Stomach (tissue), 8 donors: ENCODE measurements at regions not wholly inside any gene's neighbourhood (a gene's known extent, or its start where the extent isn't known, plus 50 kb on each side); places are given as distances from the start of the nearest gene placed in this dataset.

Source experiments
- DNase-seq, 2 donors: peaks; one replicate each; pipeline versions ENCODE4 v3.0.0 to v3.0.0-alpha.2; 2013 to 2019
- H3K27ac ChIP-seq, 5 donors: fragments of 200-600 bp in 4 of 5; sonication (generic) in 4 of 5; one replicate each; pipeline ENCODE4 v1.5.1; 2013 to 2019; ENCODE audit warnings: mild to moderate bottlenecking in 1 of 5, moderate library complexity in 1 of 5
- H3K27me3 ChIP-seq, 3 donors: fragments of 200-600 bp; sonication (generic); one replicate each; pipeline ENCODE4 v1.5.1; 2017 to 2019; ENCODE audit warnings: mixed run types in 1 of 3
- H3K36me3 ChIP-seq, 4 donors: fragments of 200-600 bp; sonication (generic); 1 replicate in 3 of 4; 2 replicates in 1 of 4; pipeline ENCODE4 v1.5.1; 2016 to 2019
- H3K4me1 ChIP-seq, 4 donors: fragments of 200-600 bp; sonication (generic); one replicate each; pipeline ENCODE4 v1.5.1; 2016 to 2019
- H3K4me3 ChIP-seq, 4 donors: fragments of 200-600 bp; sonication (generic) in 3 of 4; one replicate each; pipeline ENCODE4 v1.5.1; 2016 to 2019; ENCODE audit warnings: mild to moderate bottlenecking in 1 of 4
- H3K9me3 ChIP-seq, 4 donors: fragments of 200-600 bp; sonication (generic); one replicate each; pipeline ENCODE4 v1.5.1; 2016 to 2019
- CTCF ChIP-seq, 7 experiments: fragments of 450-650 bp in 4 of 7; fragments of 200-600 bp in 3 of 7; sonication (generic) in 3 of 7; IDR thresholded peaks; one replicate each; pipeline ENCODE4 v1.5.1; 2016 to 2019; ENCODE audit warnings: antibody characterized with exemption in 7 of 7, control low read depth in 2 of 7, mild to moderate bottlenecking in 1 of 7
- EP300 ChIP-seq: sonication (generic); formaldehyde crosslinking; IDR thresholded peaks from one replicate; pipeline ENCODE4 v1.6.1; 2017; ENCODE audit warnings: antibody characterized with exemption
- POLR2A ChIP-seq, 4 donors: fragments of 450-650 bp; IDR thresholded peaks; one replicate each; pipeline ENCODE4 v1.6.1; 2016; ENCODE audit warnings: antibody characterized with exemption in 4 of 4, control low read depth in 2 of 4, mild to moderate bottlenecking in 1 of 4, moderate library complexity in 1 of 4
- POLR2AphosphoS5 ChIP-seq, 3 donors: sonication (generic); formaldehyde crosslinking; IDR thresholded peaks; one replicate each; pipeline ENCODE4 v1.6.1; 2016; ENCODE audit warnings: antibody characterized with exemption in 3 of 3
- WGBS, 5 donors: extraction: QIAGEN DNeasy Blood & Tissue Kit in 3 of 5; methylation state at CpG; one replicate each; pipeline versions ENCODE4 v1.1.5 to v1.1.7; 2013 to 2018; 5-methylcytosine and 5-hydroxymethylcytosine counted together
- intact Hi-C: fragments of 100-400 bp; cut with DNase I; formaldehyde crosslinking; loops from one replicate; pipeline ENCODE4 v1.15.1; 2023; ENCODE audit warnings: low total_unique reads
- donor health status: healthy with polysubstance abuse.
- donor health status: Bipolar disorder and iron deficiency.
- donor health status: healthy.

GRCh38 chr2:16161085-16161565 is 220.8 kb downstream of the MYCN start:
- Histone ChIP-seq H3K27me3 (no peaks in the 10 kb centered on the region), H3K9me3 (no peaks in the 10 kb centered on the region), H3K36me3 (no peaks in the 10 kb centered on the region), H3K27ac (no peak overlapping the region), H3K4me3 (no peak overlapping the region), H3K4me1 (no peaks in the 10 kb centered on the region)
- TF ChIP-seq EP300 (no peak), POLR2A (IDR thresholded peaks at IDR 0.05) (no peak), CTCF (IDR thresholded peaks at IDR 0.05) (no peak)
- intact Hi-C loops = no loop called here
- no peak for DNase-seq
- 41 to 45% (median 43%) methylated on average over 2 of the region's 2 CpGs for WGBS, 5 donors

- intact Hi-C loops = no loop called here
- no peaks in the 10 kb centered on the region for H3K9me3 ChIP-seq
- TF ChIP-seq CTCF (IDR thresholded peaks at IDR 0.05) = no peak
- no peak for TF ChIP-seq EP300
- no peak for TF ChIP-seq POLR2A (IDR thresholded peaks at IDR 0.05)
- no peak for TF ChIP-seq POLR2AphosphoS5 (IDR thresholded peaks at IDR 0.05)
- WGBS, 5 donors = 78 to 93% (median 90%) methylated on average over 6 of the region's 6 CpGs
- H3K27me3 ChIP-seq = no peaks in the 10 kb centered on the region
- no peaks in the 10 kb centered on the region for H3K4me1 ChIP-seq
- H3K27ac ChIP-seq = no peak overlapping the region
- H3K36me3 ChIP-seq = no peaks in the 10 kb centered on the region
- H3K4me3 ChIP-seq = no peak overlapping the region
- DNase-seq = no peak
Measured at GRCh38 chr2:16160281-16161084, 220.1 kb downstream of the MYCN start.

GRCh38 chr2:16156411-16156810 is 216.1 kb downstream of the MYCN start:
- no peak overlapping the region for H3K4me3 ChIP-seq

GRCh38 chr2:16155766-16156165 is 215.4 kb downstream of the MYCN start:
- H3K9me3 ChIP-seq = no peaks in the 10 kb centered on the region
- no peak overlapping the region for H3K4me3 ChIP-seq
- intact Hi-C loops = no loop called here
- no peak overlapping the region for H3K27ac ChIP-seq
- no peaks in the 10 kb centered on the region for H3K36me3 ChIP-seq
- peak in 1 of 2 donors; percentile 37 for DNase-seq
- TF ChIP-seq CTCF (IDR thresholded peaks at IDR 0.05) (no peak), EP300 (no peak), POLR2A (IDR thresholded peaks at IDR 0.05) (no peak), POLR2AphosphoS5 (IDR thresholded peaks at IDR 0.05) (no peak)
- WGBS, 5 donors = 23 to 58% (median 33%) methylated on average over 6 of the region's 6 CpGs
- H3K4me1 ChIP-seq = no peaks in the 10 kb centered on the region
- no peaks in the 10 kb centered on the region for H3K27me3 ChIP-seq

More at GRCh38 chr2:16156411-16156810, 216.1 kb downstream of the MYCN start:
- no peaks in the 10 kb centered on the region for H3K9me3 ChIP-seq
- no peaks in the 10 kb centered on the region for H3K36me3 ChIP-seq
- 89 to 91% (median 90%) methylated on average over 3 of the region's 3 CpGs for WGBS, 5 donors
- TF ChIP-seq CTCF (IDR thresholded peaks at IDR 0.05) = no peak
- no peak for TF ChIP-seq EP300
- no peak for TF ChIP-seq POLR2AphosphoS5 (IDR thresholded peaks at IDR 0.05)
- no peak for TF ChIP-seq POLR2A (IDR thresholded peaks at IDR 0.05)
- DNase-seq = no peak
- no peaks in the 10 kb centered on the region for H3K27me3 ChIP-seq
- H3K27ac ChIP-seq = no peak overlapping the region
- intact Hi-C loops = no loop called here
- no peaks in the 10 kb centered on the region for H3K4me1 ChIP-seq
